Heart left ventricle (tissue), 16 donors: ENCODE measurements at regions not wholly inside any gene's neighbourhood (a gene's known extent, or its start where the extent isn't known, plus 50 kb on each side); places are given as distances from the start of the nearest gene placed in this dataset.

Experiments used
- ATAC-seq, 4 donors: fragments of 200-7000 bp; cut with Tn5 transposase; one replicate each; pipeline ENCODE4 v1.9.1; 2020 to 2022; ENCODE audit warnings: moderate library complexity in 4 of 4, mild to moderate bottlenecking in 3 of 4, moderate number of reproducible peaks in 1 of 4
- DNase-seq, 5 donors: peaks; one replicate each; pipeline ENCODE4 v3.0.0-alpha.2; 2020
- H3K27ac ChIP-seq, 12 donors: fragments of 200-600 bp; sonication (generic) in 4 of 12; one replicate each; pipeline versions ENCODE4 v1.5.0 to v1.8.0; 2016 to 2022; ENCODE audit warnings: mild to moderate bottlenecking in 2 of 12
- H3K27me3 ChIP-seq, 9 donors: fragments of 200-600 bp; sonication (generic) in 2 of 9; one replicate each; pipeline versions ENCODE4 v1.5.1 to v1.8.0; 2016 to 2022; ENCODE audit warnings: mild to moderate bottlenecking in 3 of 9
- H3K36me3 ChIP-seq, 9 donors: fragments of 200-600 bp; sonication (generic) in 2 of 9; one replicate each; pipeline versions ENCODE4 v1.5.0 to v1.8.0; 2018 to 2022; ENCODE audit warnings: mild to moderate bottlenecking in 2 of 9
- H3K4me1 ChIP-seq, 12 donors: fragments of 200-600 bp; sonication (generic) in 4 of 12; one replicate each; pipeline versions ENCODE4 v1.5.0 to v1.8.0; 2016 to 2022; ENCODE audit warnings: mild to moderate bottlenecking in 3 of 12
- H3K4me3 ChIP-seq, 12 donors: fragments of 200-600 bp; sonication (generic) in 4 of 12; one replicate each; pipeline versions ENCODE4 v1.5.0 to v1.8.0; 2017 to 2022; ENCODE audit warnings: mild to moderate bottlenecking in 9 of 12, moderate library complexity in 4 of 12
- H3K9me3 ChIP-seq, 12 donors: fragments of 200-600 bp; sonication (generic) in 4 of 12; one replicate each; pipeline versions ENCODE4 v1.5.0 to v1.8.0; 2016 to 2022; ENCODE audit warnings: mild to moderate bottlenecking in 1 of 12
- POLR2A ChIP-seq, 2 donors: fragments of 450-650 bp; IDR thresholded peaks; one replicate each; pipeline ENCODE4 v1.6.1; 2017; ENCODE audit warnings: antibody characterized with exemption in 2 of 2, mild to moderate bottlenecking in 2 of 2, moderate library complexity in 2 of 2
- WGBS, 4 donors: extraction: QIAGEN DNeasy Blood & Tissue Kit in 2 of 4; methylation state at CpG; one replicate each; pipeline versions ENCODE4 v1.1.5 to v1.1.7; 2013 to 2018; 5-methylcytosine and 5-hydroxymethylcytosine counted together
- intact Hi-C, 10 donors: fragments of 100-400 bp; cut with DNase I; formaldehyde crosslinking; loops; one replicate each; pipeline versions ENCODE4 v1.11.1 to v1.14.2; 2022
- TF ChIP-seq, protein P1 (sequence below), 12 donors: fragments of 200-600 bp; sonication (generic) in 4 of 12; IDR thresholded peaks; one replicate each; pipeline versions ENCODE4 v1.5.0 to v1.8.0; 2018 to 2022; ENCODE audit warnings: antibody characterized with exemption in 12 of 12, mild to moderate bottlenecking in 5 of 12
- donor health status: ischemic (EF 13 %, LVEDD 7.1; RV severe dilation, severe dysfunction).
- donor health status: healthy with polysubstance abuse.
- donor health status: DM: no; HTN: yes; CAD: no.
- donor health status: DM: no; HTN: no; CAD: no.
- donor health status: ischemic (EF 25% LVEDD 6.9; RV normal size, moderate dysfunction).
- donor health status: ischemic (EF 25% LVEDD 5.7; RV mildly dilated, moderate dysfunction).
- donor health status: healthy.
- donor health status: DM: yes; HTN: yes; CAD: no.
- donor health status: ischemic (EF 35%, LVEDD 5.7; RV mildly dilated, moderate dysfunction).
- donor health status: nonischemic (EF 11% LVEDD 7.7; RV severe dilation, severe dysfunction).
- donor health status: DM: yes; HTN: yes; CAD: no.
- donor health status: PGD.
- donor health status: ischemic (EF 29% LVEDD 5.4; RV normal size, mild dysfunction).
- donor health status: nonischemic (EF 23%, LVEDD 6.1; RV moderate dilation, normal function).

DNA sequence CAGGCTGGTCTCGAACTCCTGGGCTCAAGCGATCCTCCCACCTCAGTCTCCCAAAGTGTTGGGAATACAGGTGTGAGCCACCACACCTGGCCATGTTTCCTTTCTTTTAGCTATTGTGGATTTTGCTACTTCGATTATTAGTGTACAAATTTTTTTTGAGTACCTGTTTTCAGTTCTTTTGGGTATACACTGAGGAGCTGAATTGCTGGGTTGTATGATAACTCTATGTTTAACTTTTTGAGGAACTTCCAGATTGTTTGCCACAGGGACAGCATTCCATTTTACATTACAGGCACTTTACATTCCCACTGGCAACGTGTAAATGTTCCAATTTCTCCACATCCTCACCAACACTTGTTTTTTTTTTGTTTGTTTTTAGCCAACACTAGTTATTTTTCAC lies 198.1 kb upstream of the TBX3 start:
- TF ChIP-seq, protein P1, sequence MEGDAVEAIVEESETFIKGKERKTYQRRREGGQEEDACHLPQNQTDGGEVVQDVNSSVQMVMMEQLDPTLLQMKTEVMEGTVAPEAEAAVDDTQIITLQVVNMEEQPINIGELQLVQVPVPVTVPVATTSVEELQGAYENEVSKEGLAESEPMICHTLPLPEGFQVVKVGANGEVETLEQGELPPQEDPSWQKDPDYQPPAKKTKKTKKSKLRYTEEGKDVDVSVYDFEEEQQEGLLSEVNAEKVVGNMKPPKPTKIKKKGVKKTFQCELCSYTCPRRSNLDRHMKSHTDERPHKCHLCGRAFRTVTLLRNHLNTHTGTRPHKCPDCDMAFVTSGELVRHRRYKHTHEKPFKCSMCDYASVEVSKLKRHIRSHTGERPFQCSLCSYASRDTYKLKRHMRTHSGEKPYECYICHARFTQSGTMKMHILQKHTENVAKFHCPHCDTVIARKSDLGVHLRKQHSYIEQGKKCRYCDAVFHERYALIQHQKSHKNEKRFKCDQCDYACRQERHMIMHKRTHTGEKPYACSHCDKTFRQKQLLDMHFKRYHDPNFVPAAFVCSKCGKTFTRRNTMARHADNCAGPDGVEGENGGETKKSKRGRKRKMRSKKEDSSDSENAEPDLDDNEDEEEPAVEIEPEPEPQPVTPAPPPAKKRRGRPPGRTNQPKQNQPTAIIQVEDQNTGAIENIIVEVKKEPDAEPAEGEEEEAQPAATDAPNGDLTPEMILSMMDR (IDR thresholded peaks at IDR 0.05), result no peak
- no peak for TF ChIP-seq POLR2A (IDR thresholded peaks at IDR 0.05)
- Histone ChIP-seq H3K27ac (no peak overlapping the region), H3K4me1 (no peaks in the 10 kb centered on the region), H3K4me3 (no peak overlapping the region), H3K9me3 (no peaks in the 10 kb centered on the region), H3K36me3 (no peaks in the 10 kb centered on the region), H3K27me3 (peaks cover 0 to 16% (median 0%) of the 10 kb centered on the region in 9 donors)
- WGBS, 4 donors, result 84 to 90% (median 88%) methylated on average over 4 of the region's 4 CpGs
- no peak for DNase-seq
- no peak for ATAC-seq
- intact Hi-C loops, result no loop called here

DNA sequence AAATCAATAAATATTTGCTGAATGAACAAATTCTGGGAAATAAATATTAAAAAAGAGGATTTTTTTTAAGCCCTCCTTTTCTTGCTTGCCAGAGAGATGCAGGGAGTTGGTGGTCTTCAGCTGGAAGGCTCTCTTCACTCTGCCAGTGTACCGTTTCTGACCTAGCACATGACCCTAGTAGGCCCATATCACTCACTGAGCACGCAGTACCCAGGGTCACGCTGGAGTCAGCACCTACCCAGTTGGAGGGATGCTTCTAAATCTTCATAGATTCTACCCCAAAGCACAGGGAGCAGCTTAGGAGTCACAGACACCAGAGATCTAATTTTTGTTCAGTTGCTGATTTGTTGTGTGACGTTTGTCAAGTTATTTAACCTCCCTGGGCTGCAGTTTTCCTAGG lies 195.4 kb upstream of the TBX3 start:
- WGBS, 4 donors, result 91 to 94% (median 92%) methylated on average over 4 of the region's 4 CpGs
- TF ChIP-seq POLR2A (IDR thresholded peaks at IDR 0.05), result no peak
- TF ChIP-seq, protein P1 (IDR thresholded peaks at IDR 0.05), result no peak
- no peaks in the 10 kb centered on the region for H3K9me3 ChIP-seq
- intact Hi-C loops, result no loop called here
- H3K27me3 ChIP-seq, result peaks cover 0 to 8% (median 0%) of the 10 kb centered on the region in 9 donors
- no peak overlapping the region for H3K4me3 ChIP-seq
- no peak for DNase-seq
- ATAC-seq, result no peak
- H3K27ac ChIP-seq, result no peak overlapping the region
- H3K36me3 ChIP-seq, result no peaks in the 10 kb centered on the region
- no peaks in the 10 kb centered on the region for H3K4me1 ChIP-seq

DNA sequence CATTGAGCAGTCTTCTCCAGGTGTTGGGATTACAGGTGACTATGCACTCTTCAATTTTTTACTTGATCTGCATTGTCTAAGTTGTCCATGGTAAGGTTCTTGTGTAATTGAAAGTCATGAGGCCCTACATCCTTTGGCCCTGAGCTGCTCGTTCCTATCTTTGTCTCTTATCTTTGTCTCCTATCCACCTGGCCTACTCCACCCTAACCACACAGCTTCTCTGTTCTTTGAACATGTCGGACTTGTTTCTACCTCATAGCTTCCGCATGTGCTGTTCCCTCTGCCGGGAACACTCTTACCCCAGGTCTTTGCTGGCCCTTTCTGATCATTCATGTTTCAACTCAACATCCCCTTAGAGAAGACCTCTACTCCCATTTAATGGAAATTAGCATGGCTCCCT lies 194.8 kb upstream of the TBX3 start:
- Histone ChIP-seq H3K4me1 (no peaks in the 10 kb centered on the region), H3K27me3 (peaks cover 0 to 2% (median 0%) of the 10 kb centered on the region in 9 donors), H3K27ac (no peak overlapping the region), H3K9me3 (no peaks in the 10 kb centered on the region), H3K4me3 (no peak overlapping the region), H3K36me3 (no peaks in the 10 kb centered on the region)
- ATAC-seq (no peak), DNase-seq (no peak)
- WGBS, 4 donors, result 85 to 94% (median 91%) methylated on average over 4 of the region's 4 CpGs
- no peak for TF ChIP-seq POLR2A (IDR thresholded peaks at IDR 0.05)
- TF ChIP-seq, protein P1 (IDR thresholded peaks at IDR 0.05), result no peak
- intact Hi-C loops, result no loop called here

DNA sequence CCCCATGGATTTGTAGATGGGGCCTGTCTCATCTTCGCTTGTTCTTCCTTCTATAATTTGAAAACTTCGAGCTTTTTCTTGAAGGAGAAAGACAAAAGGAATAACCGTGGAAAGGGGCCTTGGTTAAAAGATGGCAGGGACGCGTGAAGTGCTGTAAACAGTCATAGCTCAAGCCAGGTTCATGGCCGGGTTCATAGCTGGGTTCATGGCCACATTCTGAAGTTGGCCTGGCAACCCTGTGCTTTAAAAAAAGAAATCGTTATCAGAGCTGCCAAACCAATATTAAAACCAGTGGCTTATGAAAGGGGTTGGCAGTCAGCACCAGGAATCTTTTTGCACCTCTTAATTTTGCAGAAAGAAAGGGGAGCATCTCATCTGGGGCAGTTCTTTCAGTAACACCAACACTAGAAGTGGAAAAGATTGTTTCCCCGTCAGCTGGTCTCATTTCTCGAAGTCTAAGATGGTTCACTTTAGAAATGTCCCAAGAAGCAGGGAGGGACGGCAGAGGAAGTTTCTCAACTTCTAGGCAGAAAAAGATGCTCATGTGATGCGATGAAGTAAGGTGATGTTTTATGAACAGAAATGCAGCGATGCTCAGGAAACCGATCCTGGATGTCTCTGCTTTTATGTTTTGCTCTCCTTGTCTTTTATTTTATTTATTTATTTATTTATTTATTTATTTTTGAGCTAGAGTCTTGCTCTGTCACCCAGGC lies 193.1 kb upstream of the TBX3 start:
- H3K27ac ChIP-seq, result no peak overlapping the region
- no peak for ATAC-seq
- TF ChIP-seq, protein P1 (IDR thresholded peaks at IDR 0.05), result no peak
- no peak for TF ChIP-seq POLR2A (IDR thresholded peaks at IDR 0.05)
- WGBS, 4 donors, result 88 to 92% (median 90%) methylated on average over 13 of the region's 13 CpGs
- no peaks in the 10 kb centered on the region for H3K9me3 ChIP-seq
- H3K4me3 ChIP-seq, result no peak overlapping the region
- H3K4me1 ChIP-seq, result no peaks in the 10 kb centered on the region
- H3K36me3 ChIP-seq, result no peaks in the 10 kb centered on the region
- H3K27me3 ChIP-seq, result no peaks in the 10 kb centered on the region
- intact Hi-C loops, result no loop called here
- no peak for DNase-seq
